ENCODE measurements at regions not wholly inside any gene's neighbourhood (a gene's known extent, or its start where the extent isn't known, plus 50 kb on each side); places are given as distances from the start of the nearest gene placed in this dataset.

DNA sequence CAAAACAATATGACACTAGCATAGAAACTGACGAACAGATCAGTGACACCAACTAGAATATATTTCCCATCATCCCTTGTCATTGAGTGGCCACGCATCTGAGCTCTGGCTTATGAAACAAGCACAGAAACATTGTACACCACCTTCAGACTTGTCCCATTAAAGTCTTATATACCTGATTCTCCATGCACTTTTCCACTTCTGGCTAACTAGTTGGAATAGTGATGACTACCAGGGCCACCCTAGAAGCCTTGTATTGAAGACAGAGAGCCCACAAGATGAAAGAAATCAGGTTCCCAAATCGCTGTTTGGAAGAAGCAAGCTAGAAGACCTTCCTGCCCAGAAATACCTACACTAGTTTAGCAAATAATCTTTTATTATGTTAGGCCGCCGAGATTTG, 99.7 kb upstream of the PPM1H start:
- Histone ChIP-seq H3K9me3 (ENCODE audit: control insufficient read depth, insufficient read depth, low read depth, low read length) (no peaks in the 10 kb centered on the region), H3K4me1 (ENCODE audit: control insufficient read depth, insufficient read depth, low read length) (0 out of 2 replicates have a peak, but pooled peaks cover 9% of the 10 kb centered on the region), H3K27ac (ENCODE audit: extremely low read depth, low read depth, low read length) (no peak overlapping the region), H3K4me3 (ENCODE audit: low read depth, low read length) (no peak overlapping the region), H3K36me3 (ENCODE audit: control insufficient read depth in 2 of 2, insufficient read depth in 1 of 2, low read length in 2 of 2) (no peaks in the 10 kb centered on the region)
- ChIA-PET CTCF (interaction anchor here (0.9 to 1.3 kb wide), 2 partner anchors 10 to 34 kb away, joined by 3 read pairs; no protein-coding TSS in a partner anchor), POLR2A (no interaction called here)
- TF ChIP-seq ZNF600 (tag by site-specific recombination; IDR thresholded peaks at IDR 0.05) (no peak), ZNF426 (tag by site-specific recombination; IDR thresholded peaks at IDR 0.05) (no peak), PRDM4 (tag by site-specific recombination; IDR thresholded peaks at IDR 0.05) (no peak), ZNF48 (tag by site-specific recombination; IDR thresholded peaks at IDR 0.05) (no peak), YY1 (tag by site-specific recombination; IDR thresholded peaks at IDR 0.05) (no peak), ZNF221 (tag by site-specific recombination; IDR thresholded peaks at IDR 0.05; ENCODE audit: borderline replicate concordance) (no peak), ZFP3 (tag by site-specific recombination; IDR thresholded peaks at IDR 0.05; ENCODE audit: low read depth) (no peak), ZNF391 (tag by site-specific recombination; IDR thresholded peaks at IDR 0.05; ENCODE audit: borderline replicate concordance, low read depth) (no peak), ZNF416 (tag by site-specific recombination; IDR thresholded peaks at IDR 0.05) (no peak), ZNF548 (tag by site-specific recombination; IDR thresholded peaks at IDR 0.05) (no peak), ZNF596 (tag by site-specific recombination; IDR thresholded peaks at IDR 0.05) (no peak), ZNF544 (tag by site-specific recombination; IDR thresholded peaks at IDR 0.05) (no peak), ZNF138 (tag by site-specific recombination; IDR thresholded peaks at IDR 0.05; ENCODE audit: borderline replicate concordance) (no peak), ZNF660 (tag by site-specific recombination; IDR thresholded peaks at IDR 0.05) (no peak)

DNA sequence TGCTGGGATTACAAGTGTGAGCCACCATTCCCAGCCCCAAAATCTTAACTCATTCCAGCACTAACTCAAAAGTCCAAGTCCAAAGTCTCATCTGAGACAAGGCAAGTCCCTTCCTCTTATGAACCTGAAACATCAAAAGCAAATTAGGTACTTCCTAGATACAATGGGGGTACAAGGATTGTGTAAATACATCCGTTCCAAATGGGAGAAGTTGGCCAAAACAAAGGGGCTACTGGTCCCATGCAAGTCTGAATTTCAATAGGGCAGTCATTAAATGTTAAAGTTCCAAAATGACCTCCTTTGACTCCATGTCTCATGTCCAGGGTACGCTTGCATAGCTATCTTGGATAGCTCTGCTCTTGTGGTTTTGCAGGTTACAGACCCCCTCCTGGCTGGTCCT, 94.7 kb upstream of the PPM1H start:
- Histone ChIP-seq H3K4me1 (ENCODE audit: control insufficient read depth, insufficient read depth, low read length) (no peaks in the 10 kb centered on the region), H3K36me3 (ENCODE audit: control insufficient read depth in 2 of 2, insufficient read depth in 1 of 2, low read length in 2 of 2) (no peaks in the 10 kb centered on the region), H3K27ac (ENCODE audit: extremely low read depth, low read depth, low read length) (no peak overlapping the region), H3K4me3 (ENCODE audit: low read depth, low read length) (no peak overlapping the region), H3K9me3 (ENCODE audit: control insufficient read depth, insufficient read depth, low read depth, low read length) (no peaks in the 10 kb centered on the region)
- POLR2A ChIA-PET = no interaction called here
- CTCF ChIA-PET = no interaction called here
- TF ChIP-seq ZNF423 (tag by site-specific recombination; IDR thresholded peaks at IDR 0.05) (no peak), ZFP41 (tag by site-specific recombination; IDR thresholded peaks at IDR 0.05; ENCODE audit: borderline replicate concordance) (no peak), ZEB2 (tag by site-specific recombination; IDR thresholded peaks at IDR 0.05) (no peak), ZNF324 (tag by site-specific recombination; IDR thresholded peaks at IDR 0.05) (no peak), HOXD13 (CRISPR knock-in tag; IDR thresholded peaks at IDR 0.05; ENCODE audit: borderline replicate concordance) (no peak), ZNF274 (IDR thresholded peaks at IDR 0.05; ENCODE audit: low read length) (no peak), ZNF274 (tag by site-specific recombination; IDR thresholded peaks at IDR 0.05; ENCODE audit: borderline replicate concordance) (no peak), MYNN (tag by site-specific recombination; IDR thresholded peaks at IDR 0.05; ENCODE audit: borderline replicate concordance) (no peak), ZNF302 (tag by site-specific recombination; IDR thresholded peaks at IDR 0.05; ENCODE audit: low read depth) (no peak), ZNF16 (tag by site-specific recombination; IDR thresholded peaks at IDR 0.05; ENCODE audit: low read depth) (no peak), INSM2 (tag by site-specific recombination; IDR thresholded peaks at IDR 0.05) (no peak), ZNF560 (tag by site-specific recombination; IDR thresholded peaks at IDR 0.05; ENCODE audit: borderline replicate concordance) (no peak), ZNF670 (tag by site-specific recombination; IDR thresholded peaks at IDR 0.05; ENCODE audit: low read depth) (no peak), ZNF600 (tag by site-specific recombination; IDR thresholded peaks at IDR 0.05) (no peak), ZNF23 (tag by site-specific recombination; IDR thresholded peaks at IDR 0.05; ENCODE audit: borderline replicate concordance) (no peak)
- TF ChIP-seq, protein P1, sequence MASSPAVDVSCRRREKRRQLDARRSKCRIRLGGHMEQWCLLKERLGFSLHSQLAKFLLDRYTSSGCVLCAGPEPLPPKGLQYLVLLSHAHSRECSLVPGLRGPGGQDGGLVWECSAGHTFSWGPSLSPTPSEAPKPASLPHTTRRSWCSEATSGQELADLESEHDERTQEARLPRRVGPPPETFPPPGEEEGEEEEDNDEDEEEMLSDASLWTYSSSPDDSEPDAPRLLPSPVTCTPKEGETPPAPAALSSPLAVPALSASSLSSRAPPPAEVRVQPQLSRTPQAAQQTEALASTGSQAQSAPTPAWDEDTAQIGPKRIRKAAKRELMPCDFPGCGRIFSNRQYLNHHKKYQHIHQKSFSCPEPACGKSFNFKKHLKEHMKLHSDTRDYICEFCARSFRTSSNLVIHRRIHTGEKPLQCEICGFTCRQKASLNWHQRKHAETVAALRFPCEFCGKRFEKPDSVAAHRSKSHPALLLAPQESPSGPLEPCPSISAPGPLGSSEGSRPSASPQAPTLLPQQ (tag by site-specific recombination; IDR thresholded peaks at IDR 0.05) = no peak
- TF ChIP-seq, protein P2, sequence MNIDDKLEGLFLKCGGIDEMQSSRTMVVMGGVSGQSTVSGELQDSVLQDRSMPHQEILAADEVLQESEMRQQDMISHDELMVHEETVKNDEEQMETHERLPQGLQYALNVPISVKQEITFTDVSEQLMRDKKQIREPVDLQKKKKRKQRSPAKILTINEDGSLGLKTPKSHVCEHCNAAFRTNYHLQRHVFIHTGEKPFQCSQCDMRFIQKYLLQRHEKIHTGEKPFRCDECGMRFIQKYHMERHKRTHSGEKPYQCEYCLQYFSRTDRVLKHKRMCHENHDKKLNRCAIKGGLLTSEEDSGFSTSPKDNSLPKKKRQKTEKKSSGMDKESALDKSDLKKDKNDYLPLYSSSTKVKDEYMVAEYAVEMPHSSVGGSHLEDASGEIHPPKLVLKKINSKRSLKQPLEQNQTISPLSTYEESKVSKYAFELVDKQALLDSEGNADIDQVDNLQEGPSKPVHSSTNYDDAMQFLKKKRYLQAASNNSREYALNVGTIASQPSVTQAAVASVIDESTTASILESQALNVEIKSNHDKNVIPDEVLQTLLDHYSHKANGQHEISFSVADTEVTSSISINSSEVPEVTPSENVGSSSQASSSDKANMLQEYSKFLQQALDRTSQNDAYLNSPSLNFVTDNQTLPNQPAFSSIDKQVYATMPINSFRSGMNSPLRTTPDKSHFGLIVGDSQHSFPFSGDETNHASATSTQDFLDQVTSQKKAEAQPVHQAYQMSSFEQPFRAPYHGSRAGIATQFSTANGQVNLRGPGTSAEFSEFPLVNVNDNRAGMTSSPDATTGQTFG (tag by site-specific recombination; IDR thresholded peaks at IDR 0.05; ENCODE audit: borderline replicate concordance) = no peak
